ENCODE measurements at regions not wholly inside any gene's neighbourhood (a gene's known extent, or its start where the extent isn't known, plus 50 kb on each side); places are given as distances from the start of the nearest gene placed in this dataset.
"Not testable (repeated sequence)": the region's sequence is repeated elsewhere in the genome, so short reads cannot be mapped to it uniquely, and the experiment has no call there.

DNA sequence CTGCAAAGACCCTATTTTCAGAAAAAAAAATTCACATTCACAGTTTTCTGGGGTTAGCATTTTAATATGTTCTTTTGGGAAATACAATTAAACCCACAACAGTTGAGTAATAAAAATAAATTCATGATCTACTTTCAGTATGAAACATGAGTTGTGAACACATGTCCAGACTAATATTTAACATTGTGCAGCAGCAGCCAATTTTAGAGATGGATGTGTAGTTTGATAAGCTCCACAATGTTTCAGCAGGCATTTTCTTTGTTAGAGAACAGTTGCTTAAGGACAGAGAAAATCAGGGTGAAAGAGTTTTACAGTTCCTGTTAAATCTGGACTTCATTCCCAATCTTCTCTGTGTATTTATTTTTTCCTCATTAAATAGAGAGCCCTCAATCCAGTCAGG lies 519.5 kb downstream of the PIK3C3 start:
- DNase-seq (ENCODE audit: low read depth), result no peak

DNA sequence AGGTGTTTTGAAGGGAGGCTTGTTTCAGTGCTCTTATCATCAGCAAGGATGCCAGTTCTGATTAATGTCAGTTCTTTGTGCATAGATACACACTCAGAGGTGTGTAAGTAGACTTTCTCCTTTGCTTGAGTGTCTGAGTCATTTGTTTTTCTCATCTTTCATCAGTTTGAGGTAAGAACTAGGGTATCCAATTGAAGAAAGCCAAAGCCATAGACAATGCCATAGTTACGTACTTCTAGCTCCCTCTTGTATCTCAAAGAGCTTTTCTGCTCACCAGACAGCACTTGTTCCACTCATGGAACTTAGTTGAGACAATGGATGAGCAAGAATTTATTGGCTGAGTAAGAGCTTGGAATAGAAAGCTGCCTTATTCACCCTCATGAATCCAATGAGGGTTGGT lies 520.1 kb downstream of the PIK3C3 start:
- DNase-seq (ENCODE audit: low read depth), result no peak

DNA sequence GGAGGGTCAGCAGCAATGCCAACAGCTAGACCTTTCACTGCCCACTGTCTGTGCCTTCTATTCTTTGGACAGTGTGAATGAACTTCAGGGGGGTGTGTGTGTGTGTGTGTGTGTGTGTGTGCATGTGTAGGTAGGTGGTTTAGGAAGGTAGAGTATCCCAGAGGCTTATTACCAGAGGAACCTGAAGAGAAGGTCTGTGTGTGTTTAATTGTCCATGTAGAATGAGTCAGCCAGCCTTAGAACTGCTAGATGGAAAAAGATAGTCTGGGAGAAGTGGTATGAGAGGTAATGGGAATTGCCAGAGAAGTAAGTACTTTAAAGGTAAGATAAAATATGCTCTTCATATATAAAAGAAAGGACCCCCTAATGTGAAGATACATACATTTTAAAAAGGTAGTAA lies 522.2 kb downstream of the PIK3C3 start:
- DNase-seq (ENCODE audit: low read depth), result no peak

DNA sequence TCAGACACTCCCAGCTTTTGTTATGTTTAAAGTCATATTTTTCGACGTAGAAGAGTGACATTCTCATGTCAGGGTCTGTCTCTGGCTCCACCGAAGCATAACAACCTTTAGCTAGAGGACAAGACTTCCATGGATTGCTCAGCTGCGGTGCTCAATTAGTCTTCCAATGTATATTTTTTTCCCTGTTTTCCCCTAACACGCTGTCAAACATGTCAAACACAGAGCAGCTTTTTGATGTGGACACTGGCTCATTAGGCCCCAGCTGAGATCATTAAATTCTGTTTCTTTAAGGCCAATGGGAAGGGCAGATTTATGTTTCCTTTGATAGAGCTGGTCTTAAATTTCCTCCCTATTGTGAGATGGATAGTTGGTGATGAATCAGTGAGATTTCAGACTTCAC lies 525.4 kb downstream of the PIK3C3 start:
- DNase-seq (ENCODE audit: low read depth), result no peak

DNA sequence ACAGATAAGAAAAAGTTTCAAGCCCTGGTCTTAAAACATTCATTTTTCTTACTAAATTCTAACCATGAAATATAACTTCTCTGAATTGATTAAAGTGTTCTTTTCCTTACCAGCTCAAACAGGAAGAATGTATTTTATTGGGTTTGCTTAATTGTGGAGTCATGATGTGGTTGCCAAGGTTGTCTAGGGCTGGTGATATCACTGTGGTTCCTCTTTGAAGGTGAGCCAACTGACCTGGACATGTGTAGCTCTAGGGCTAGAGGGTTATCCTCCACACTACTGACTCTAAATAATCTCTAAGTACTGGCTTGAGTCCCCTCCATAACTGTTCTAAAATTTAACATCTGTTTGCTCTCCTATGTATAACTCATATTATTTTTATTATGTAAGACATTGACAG lies 529.6 kb downstream of the PIK3C3 start:
- no peak for DNase-seq (ENCODE audit: low read depth)

DNA sequence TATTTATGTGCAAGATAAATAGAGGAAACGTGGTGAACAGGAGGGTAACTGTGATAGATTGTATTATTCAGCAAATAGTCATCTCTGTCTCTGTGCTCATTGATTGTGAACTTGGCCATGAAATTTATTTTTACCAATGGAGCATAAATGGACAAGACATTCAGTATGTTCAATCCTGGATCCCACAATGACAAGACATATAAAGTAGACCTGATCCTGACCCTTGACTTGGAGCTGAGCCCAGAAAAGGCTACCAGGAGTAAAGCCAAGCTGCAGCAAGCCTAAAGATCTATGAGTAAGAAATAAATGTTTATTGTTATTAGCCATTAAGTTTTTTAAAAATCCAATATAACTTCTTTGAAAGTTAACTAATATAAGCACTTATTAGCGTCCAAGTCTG lies 531.2 kb downstream of the PIK3C3 start:
- DNase-seq (ENCODE audit: low read depth), result no peak

DNA sequence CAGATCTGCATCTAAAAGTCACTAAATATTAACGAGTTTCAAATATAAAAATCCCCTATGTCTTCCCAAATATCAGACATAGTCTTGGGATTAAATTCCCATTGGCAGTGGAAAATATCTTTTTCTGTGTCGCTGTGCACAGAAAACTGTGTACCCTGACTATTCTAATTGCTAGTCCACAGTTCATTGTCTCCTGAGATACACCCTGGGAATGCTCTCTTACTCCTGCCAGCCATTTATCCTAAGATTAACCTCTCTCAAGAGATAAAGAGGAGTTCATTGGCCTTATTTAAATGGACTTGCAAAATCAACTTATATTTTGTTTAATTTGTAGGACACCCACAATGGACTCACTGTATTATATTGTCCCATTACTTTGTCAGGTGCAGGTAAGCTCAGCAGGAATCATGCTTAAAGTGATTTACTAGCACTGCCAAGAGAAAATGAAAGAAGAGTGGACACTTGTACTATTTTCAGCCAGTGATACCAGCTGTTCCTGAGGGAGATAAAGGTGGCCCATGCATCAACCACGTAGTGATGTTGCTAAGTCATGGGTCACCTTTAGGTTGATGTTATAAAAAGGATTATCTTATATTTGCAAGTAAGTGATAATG lies 553.8 kb downstream of the PIK3C3 start:
- DNase-seq (ENCODE audit: low read depth), result no peak

DNA sequence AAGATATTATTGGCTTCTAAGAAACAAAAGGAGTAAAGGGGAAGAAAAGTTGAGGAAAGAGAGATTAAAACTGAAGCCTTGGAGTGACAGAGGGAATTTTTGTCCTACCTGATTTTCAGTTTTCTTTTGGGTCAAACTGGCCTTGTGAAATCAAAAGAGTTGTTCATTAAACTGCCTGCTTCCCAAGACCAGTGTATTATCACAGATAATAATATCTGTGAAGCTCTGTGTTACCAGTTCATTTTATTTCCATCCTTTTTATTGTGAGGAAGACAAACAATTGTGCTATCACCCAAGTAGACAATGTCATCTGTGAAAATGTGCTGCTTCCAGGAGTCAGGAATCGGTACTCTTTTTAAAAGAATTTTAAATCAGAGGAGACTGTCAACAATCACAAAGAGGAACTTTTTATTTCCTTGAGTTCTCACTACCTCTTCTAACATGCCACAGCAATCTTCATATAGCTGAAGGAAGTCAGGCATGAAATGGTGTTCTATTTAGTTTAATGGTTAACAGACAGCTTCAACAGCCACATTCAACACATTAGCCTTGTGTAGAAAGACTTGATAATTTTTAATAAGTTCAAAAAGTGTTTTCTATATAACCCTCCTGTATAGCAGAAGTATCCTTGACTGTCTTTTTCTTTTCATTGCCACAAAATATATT lies 554.8 kb downstream of the PIK3C3 start:
- no peak for DNase-seq (ENCODE audit: low read depth)

DNA sequence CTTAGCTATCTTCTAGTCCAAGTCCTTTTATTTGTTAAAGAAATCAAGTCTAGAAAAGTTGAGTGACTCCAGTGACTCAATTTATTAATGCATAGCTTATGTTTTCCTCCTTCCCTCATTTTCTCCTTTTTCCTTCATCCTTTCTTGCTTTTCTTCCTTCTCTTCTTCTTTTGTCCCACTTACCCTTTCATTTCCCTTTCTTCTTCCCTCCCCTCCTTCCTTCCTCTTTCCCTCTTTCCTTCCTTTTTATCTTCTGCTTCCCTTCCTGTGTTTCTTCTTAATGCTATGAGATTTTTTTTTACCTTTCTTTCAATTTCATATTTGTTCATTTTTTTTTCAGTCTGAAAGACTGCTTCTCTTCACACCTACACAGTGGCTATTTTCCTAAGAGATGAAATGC lies 555.5 kb downstream of the PIK3C3 start:
- no peak for DNase-seq (ENCODE audit: low read depth)

DNA sequence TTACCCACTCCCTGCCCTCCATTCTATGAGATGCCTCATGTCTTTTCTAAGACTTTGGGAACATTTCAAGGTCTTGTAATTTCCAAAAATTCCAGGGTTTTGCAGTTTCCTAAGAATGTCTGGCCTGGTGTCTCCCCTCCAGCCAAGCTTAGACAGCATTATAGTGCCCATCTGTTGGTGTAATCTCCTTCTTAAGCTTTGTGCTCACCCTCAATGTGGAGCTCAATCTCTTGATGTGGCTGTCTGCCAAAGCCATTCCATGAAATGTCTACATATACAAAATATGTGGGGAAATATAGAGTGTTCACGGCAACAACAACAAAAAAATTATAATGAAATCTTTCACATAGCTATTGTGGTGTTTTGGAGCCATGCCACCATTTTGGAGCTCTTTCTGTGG lies 558.4 kb downstream of the PIK3C3 start:
- DNase-seq (ENCODE audit: low read depth), result no peak

DNA sequence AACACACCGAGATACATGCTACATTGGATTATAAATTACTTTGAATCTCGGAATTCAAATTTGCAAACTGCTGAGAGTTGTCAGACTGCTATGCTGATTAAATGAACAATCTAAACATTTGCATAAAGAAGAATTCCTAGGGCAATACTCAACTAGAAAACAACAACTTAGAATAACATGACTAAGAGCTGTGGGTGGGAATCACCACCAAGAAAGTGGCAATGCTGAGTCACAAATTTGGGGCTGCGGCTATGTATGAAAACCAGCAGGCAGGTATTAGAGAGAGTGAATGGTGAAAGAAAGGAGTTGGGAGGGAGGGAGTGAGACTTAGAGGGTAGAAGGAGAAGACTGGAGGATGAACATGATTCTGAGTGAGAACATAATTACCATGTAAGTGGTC lies 559.5 kb downstream of the PIK3C3 start:
- no peak for DNase-seq (ENCODE audit: low read depth)

DNA sequence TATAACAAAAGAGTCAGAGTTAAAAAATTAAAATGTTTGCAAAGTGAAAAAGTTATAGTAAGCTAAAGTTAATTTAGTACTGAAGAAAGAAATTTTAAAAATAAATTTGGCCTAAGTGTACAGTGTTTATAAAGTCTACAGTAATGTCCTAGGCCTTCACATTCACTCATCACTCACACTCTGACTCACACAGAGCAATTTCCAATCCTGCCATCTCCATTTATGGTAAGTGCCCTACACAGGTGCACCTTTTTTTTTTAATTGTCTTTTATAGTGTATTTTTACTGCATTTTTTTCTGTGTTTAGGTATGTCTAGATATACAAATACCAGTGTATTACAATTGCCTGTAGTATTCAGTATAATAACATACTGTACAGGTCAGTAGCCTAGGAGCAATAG lies 562.9 kb downstream of the PIK3C3 start:
- no peak for DNase-seq (ENCODE audit: low read depth)

DNA sequence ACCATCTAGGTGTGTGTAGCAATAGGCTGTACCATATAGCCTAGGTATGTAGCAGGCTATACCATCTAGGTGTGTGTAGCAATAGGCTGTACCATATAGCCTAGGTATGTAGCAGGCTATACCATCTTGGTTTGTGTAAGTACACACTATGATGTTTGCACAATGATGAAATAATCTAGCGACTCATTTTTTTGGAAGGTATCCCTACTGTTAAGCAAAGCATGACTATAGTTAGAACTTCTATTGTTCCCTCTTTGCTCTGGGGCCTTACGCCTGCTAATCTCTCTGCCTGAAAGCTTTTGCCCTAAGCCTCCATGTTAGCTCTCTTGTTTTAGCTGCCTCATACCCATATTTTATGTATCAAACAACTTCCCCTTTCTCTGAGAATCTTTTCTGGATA lies 563.3 kb downstream of the PIK3C3 start:
- not testable (repeated sequence) for DNase-seq (ENCODE audit: low read depth)

DNA sequence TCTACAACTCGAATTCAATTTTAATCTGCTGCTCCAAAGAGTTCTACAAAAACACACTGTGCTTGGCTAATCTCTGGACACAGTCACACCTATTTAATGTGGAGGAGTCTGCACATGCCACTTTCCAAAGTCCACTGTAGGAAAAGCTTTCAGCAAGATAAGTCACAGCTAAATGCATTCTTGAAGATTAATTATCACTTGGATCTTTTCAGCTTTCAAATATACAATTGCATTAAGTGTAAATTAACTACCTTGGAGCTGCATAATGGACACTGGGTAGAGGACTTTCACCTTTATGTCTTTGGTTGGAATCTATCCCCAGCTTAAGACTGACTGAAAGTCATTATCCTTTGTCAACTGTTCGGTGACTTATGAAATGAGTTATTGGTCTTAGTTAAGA lies 565.1 kb downstream of the PIK3C3 start:
- DNase-seq (ENCODE audit: low read depth), result no peak

DNA sequence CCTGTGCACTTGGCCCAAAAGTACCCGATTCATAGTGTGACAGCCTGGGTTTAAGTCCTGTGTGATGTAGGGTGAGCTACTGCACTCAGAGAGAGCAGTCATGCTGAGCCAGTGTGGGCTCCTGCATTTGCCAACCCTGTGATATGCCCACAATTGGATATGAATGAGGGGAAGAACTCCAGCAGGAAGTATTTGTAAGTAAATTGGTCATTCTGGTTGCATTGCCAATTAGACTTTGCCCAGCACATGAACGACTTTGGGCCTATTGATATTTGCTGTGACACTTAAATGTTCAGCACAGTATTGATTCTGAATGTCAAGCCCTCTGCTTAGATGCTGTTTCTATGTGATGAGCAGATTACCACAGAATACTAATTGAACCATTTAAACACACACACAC lies 570.9 kb downstream of the PIK3C3 start:
- DNase-seq (ENCODE audit: low read depth), result no peak

DNA sequence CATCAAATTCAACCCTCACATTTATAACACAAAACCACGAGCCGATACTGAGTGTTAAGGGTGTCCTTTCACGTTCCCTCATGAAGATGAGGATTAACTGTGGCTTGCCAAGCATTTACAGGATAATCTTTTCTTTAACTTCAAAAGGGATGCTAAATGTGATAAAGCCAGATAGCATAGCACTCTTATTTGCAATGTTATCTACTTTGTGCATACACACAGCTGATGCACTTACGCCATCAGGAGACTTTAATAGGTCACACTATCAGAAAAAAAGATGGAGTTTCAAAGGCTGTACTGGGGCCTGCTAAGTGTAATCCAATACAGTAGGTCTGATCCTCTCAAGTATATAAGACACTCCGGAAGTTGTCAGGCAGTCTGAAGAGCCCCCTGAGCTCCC lies 572.7 kb downstream of the PIK3C3 start:
- no peak for DNase-seq (ENCODE audit: low read depth)

DNA sequence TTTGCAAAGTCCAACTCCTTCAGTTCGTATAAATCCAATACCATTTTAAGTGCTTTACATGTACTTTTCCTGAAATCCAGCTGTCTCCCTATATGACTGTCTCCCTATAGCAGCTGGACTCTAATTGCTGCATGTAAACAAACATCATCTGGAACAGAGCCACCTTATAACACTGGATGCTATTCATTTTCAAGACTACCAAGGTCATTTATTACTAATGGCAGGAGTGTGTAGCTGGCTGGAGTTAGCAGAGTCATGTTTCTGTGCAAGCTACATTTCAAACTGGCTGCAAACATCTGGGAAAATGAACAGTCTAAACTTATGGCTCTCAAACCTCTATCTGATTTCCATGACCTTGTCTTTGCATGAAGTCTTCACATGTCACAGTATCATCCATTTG lies 575.2 kb downstream of the PIK3C3 start:
- no peak for DNase-seq (ENCODE audit: low read depth)

DNA sequence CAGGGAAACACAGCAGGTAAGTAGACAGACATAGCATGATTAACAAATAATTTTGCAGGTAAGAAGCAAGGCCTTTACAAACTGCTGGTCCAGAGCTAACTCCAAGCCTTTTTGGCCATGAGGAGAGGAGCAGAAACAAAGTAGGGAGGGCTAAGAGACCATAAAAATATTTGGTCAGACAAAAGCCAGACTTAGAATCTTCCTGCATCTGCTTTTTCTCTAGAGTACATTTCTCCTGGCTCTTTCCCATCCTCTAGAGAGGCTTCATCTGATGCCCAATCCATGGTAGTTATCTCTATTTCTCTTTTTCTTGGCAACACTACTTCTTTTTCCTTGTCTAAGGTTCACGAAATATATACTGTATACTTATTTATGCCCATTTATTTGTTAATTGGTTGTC lies 577.1 kb downstream of the PIK3C3 start:
- no peak for DNase-seq (ENCODE audit: low read depth)

DNA sequence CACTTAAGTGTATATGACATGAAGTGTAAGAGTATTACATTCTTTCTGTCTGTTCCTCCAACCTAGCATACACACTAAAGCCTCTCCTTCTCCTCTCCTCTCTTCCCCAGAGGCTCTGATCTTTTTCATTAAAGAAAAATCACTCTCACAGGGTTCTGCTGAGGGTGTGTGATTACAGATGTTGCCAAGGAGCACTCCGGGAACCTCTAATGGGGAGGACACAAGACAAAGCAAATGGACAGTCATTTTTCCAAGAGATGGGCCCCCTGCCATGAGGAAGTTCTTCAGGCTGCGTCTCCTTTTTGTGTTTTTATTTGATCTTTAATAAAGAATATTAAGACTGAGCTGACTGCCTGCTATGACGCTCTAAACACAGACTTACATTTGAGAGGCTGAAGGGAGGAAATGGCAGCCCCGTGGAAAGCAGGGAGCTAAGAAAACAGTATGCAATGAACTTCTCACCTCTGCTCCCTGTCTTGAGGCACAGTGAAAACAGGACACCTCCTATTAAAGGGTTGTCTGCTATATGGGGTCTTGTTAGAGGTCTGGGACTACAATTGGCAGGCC lies 578.1 kb downstream of the PIK3C3 start:
- DNase-seq (ENCODE audit: low read depth), result no peak

DNA sequence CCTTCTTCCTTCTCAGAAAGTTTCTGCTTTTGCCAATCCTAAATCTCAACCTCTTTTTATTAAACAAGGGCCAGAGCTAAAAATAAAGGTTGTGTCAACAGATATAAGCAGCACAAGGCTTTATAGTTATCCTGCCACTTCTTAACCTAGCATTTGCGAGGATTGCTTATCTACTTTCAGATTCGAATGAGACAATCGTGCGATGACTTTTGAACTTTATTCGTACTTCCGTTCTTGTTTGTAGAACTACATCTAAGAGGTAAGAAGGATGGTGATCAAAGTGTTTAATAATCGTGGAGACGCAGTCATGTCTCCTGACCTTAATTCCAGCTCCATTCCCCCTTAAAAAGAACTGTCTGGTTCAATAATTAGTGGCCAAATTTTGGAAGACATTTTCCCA lies 578.6 kb downstream of the PIK3C3 start:
- no peak for DNase-seq (ENCODE audit: low read depth)

DNA sequence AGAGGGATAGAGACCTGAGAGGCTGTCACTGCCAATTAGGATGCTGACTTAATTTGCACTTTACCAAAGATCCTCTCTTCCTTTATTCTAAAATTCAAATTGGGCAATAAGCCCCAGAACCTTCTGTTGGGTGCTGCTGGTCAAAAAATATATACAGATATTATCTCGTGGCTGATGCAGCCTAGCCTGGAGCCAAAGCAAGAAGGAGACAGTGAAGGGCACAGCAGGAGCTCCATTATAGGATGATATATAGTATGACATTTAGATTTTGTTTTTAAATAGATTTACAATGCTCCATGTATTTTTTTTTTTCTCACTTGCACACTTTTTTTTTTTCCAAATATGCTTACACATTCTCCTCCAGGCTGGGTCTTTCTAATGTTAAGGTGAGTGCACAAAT lies 579.3 kb downstream of the PIK3C3 start:
- no peak for DNase-seq (ENCODE audit: low read depth)

DNA sequence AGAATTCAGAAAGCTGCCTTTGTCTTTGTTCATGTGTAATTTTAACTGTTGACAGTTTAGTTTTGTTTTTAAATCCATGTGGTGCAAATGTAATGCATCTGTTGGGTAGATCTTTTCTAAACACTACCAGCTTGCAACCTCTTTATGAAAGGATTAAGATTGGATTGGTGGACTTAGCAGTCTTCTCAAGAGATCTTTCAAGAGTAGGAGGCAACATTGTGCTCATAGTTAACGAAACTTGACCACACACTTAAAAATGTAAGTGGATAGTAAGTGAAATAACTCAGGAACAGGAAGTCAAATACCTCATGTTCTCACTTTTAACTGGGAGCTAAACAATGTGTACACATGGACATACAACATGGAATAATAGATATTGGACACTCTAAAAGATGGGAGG lies 579.0 kb downstream of the RIT2 start:
- DNase-seq (ENCODE audit: low read depth), result no peak

DNA sequence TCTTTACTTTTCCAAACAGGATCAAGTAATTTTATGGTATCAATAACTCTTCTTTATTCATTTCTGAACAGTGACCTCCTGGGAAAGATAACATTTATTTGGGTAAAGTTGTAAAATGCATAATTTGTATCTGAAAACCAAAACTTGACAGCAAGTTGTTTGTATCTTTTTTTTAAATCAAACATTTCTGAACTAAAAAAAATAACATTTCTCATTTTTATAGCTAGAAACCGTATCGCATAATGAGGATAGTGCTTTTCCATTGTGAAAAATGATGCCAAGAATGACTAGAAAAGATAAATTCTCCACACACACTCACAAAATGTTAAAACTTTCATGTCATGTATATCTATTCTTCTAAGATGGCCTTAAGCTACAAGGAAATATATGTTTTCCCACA lies 578.2 kb downstream of the RIT2 start:
- DNase-seq (ENCODE audit: low read depth), result no peak

DNA sequence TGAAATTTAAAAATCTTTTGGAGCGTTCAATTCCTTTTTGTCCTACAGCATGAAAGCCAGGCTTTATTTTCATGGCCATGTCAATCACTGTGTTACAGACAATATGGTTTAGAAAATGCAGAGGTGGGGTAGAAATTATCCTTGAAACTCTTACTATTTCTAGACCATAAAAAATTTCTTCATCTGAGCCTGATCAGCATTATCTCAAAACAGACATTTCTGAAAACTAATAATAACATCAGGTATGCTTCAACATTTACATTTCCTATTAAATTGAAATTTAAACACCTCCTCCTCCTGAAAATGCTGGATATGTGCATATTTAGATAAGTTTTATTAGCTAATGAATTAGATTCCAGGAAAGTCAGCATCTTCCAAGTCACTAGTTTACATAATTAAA lies 570.6 kb downstream of the RIT2 start:
- no peak for DNase-seq (ENCODE audit: low read depth)
